Activated CD4-positive, CD25-positive, alpha-beta regulatory T cell treated with anti-CD3 and anti-CD28 coated beads, Interleukin-2, amount 50 U/mL, for 72 hours (primary cell): ENCODE measurements at regions not wholly inside any gene's neighbourhood (a gene's known extent, or its start where the extent isn't known, plus 50 kb on each side); places are given as distances from the start of the nearest gene placed in this dataset.
A peak's percentile ranks its signal among the peaks of the same experiment; 100 is the strongest.

Experiments used
- DNase-seq: peaks from one replicate; pipeline ENCODE4 v3.0.0; 2021

GRCh38 chr13:50326811-50327210 lies 311.6 kb downstream of the KCNRG start:
- no peak for DNase-seq

GRCh38 chr13:50334115-50334778 lies 319.0 kb downstream of the KCNRG start:
- no peak for DNase-seq

- no peak for DNase-seq
These were observed 319.7 kb downstream of the KCNRG start for GRCh38 chr13:50334944-50335343.

- no peak for DNase-seq
These were observed 324.0 kb downstream of the KCNRG start for GRCh38 chr13:50339271-50339670.

GRCh38 chr13:50340146-50340545 lies 324.9 kb downstream of the KCNRG start:
- no peak for DNase-seq

GRCh38 chr13:50340551-50341287 lies 325.5 kb downstream of the KCNRG start:
- no peak for DNase-seq

GRCh38 chr13:50341526-50341925 lies 326.3 kb downstream of the KCNRG start:
- DNase-seq = no peak

- DNase-seq = no peak
These were observed 329.5 kb downstream of the KCNRG start for GRCh38 chr13:50344717-50345116.

GRCh38 chr13:50345804-50346203 lies 330.6 kb downstream of the KCNRG start:
- DNase-seq = no peak

GRCh38 chr13:50348371-50348770 lies 333.1 kb downstream of the KCNRG start:
- DNase-seq = no peak

GRCh38 chr13:50352720-50353480 lies 337.7 kb downstream of the KCNRG start:
- DNase-seq = no peak

GRCh38 chr13:50353651-50354415 lies 338.6 kb downstream of the KCNRG start:
- no peak for DNase-seq

- no peak for DNase-seq
These were observed 340.6 kb downstream of the KCNRG start for GRCh38 chr13:50355797-50356196.

- DNase-seq = no peak
These were observed 341.9 kb downstream of the KCNRG start for GRCh38 chr13:50357136-50357535.

GRCh38 chr13:50357586-50358118 lies 342.4 kb downstream of the KCNRG start:
- no peak for DNase-seq

- no peak for DNase-seq
These were observed 343.2 kb downstream of the KCNRG start for GRCh38 chr13:50358231-50359040.

- no peak for DNase-seq
These were observed 343.8 kb downstream of the KCNRG start for GRCh38 chr13:50359041-50359367.

- DNase-seq = no peak
These were observed 344.5 kb downstream of the KCNRG start for GRCh38 chr13:50359779-50360178.

- no peak for DNase-seq
These were observed 345.4 kb downstream of the KCNRG start for GRCh38 chr13:50360637-50361036.

GRCh38 chr13:50361282-50361681 lies 346.0 kb downstream of the KCNRG start:
- DNase-seq = no peak

- DNase-seq = peak; percentile 51
These were observed 350.5 kb downstream of the KCNRG start for GRCh38 chr13:50365408-50366391.
